Fibroblast of pulmonary artery (primary cell): ENCODE measurements at regions not wholly inside any gene's neighbourhood (a gene's known extent, or its start where the extent isn't known, plus 50 kb on each side); places are given as distances from the start of the nearest gene placed in this dataset.

ENCODE experiments used
- DNase-seq: peaks from one replicate; pipeline ENCODE4 v3.0.0-alpha.2; 2010; ENCODE audit warnings: low read depth
- H3K4me3 ChIP-seq: replicated peaks from 2 replicates; pipeline ENCODE4 v1.5.1; 2011; ENCODE audit warnings: low read depth, mild to moderate bottlenecking, control low read depth, low read length, moderate library complexity
- CTCF ChIP-seq: IDR thresholded peaks from 2 replicates; pipeline ENCODE4 v1.5.1; 2011; ENCODE audit warnings: mild to moderate bottlenecking, control low read depth, low read length, inconsistent platforms; ENCODE audit errors: missing control alignments

- no peak for TF ChIP-seq CTCF
- no peak for DNase-seq
- no peak overlapping the region for H3K4me3 ChIP-seq
Observed at GRCh38 chr2:104745846-104746245, 108.1 kb upstream of the POU3F3 start.

GRCh38 chr2:104746299-104746698 is 107.6 kb upstream of the POU3F3 start:
- DNase-seq, result no peak
- no peak for TF ChIP-seq CTCF

GRCh38 chr2:104746858-104747257 is 107.1 kb upstream of the POU3F3 start:
- H3K4me3 ChIP-seq, result no peak overlapping the region
- TF ChIP-seq CTCF, result no peak
- DNase-seq, result no peak

More at GRCh38 chr2:104746299-104746698, 107.6 kb upstream of the POU3F3 start:
- H3K4me3 ChIP-seq, result no peak overlapping the region

- no peak for TF ChIP-seq CTCF
- H3K4me3 ChIP-seq, result no peak overlapping the region
- no peak for DNase-seq
Observed at GRCh38 chr2:104749856-104750460, 104.0 kb upstream of the POU3F3 start.

GRCh38 chr2:104752504-104752903 is 101.4 kb upstream of the POU3F3 start:
- no peak overlapping the region for H3K4me3 ChIP-seq
- DNase-seq, result no peak
- no peak for TF ChIP-seq CTCF

GRCh38 chr2:104755026-104755878 is 98.7 kb upstream of the POU3F3 start:
- DNase-seq, result no peak
- H3K4me3 ChIP-seq, result no peak overlapping the region
- TF ChIP-seq CTCF, result no peak
